ENCODE measurements at regions not wholly inside any gene's neighbourhood (a gene's known extent, or its start where the extent isn't known, plus 50 kb on each side); places are given as distances from the start of the nearest gene placed in this dataset.

- Histone ChIP-seq H3K4me3 (replicated peaks; ENCODE audit: insufficient read depth, low read length) (no peak overlapping the region), H3K27me3 (ENCODE audit: insufficient read depth, poor library complexity, severe bottlenecking) (no peaks in the 10 kb centered on the region), H3K27ac (replicated peaks) (no peak overlapping the region)
- no peak for DNase-seq (ENCODE audit: low read depth in 1 of 2, low spot score in 1 of 2)
- TF ChIP-seq SPI1 (IDR thresholded peaks at IDR 0.05; ENCODE audit: borderline replicate concordance, low read depth), result no peak
- no peak for TF ChIP-seq CTCF (IDR thresholded peaks at IDR 0.05; ENCODE audit: insufficient read depth, low read length)
- TF ChIP-seq REST (IDR thresholded peaks at IDR 0.05; ENCODE audit: insufficient replicate concordance, low read depth), result no peak
- no peak for TF ChIP-seq POLR2AphosphoS5 (IDR thresholded peaks at IDR 0.05; ENCODE audit: low read depth)
- TF ChIP-seq GABPA (IDR thresholded peaks at IDR 0.05; ENCODE audit: low read depth), result no peak
These were observed 300.8 kb downstream of the BCL11A start for GRCh38 chr2:60252581-60253150.

GRCh38 chr2:60251247-60251646 is 302.2 kb downstream of the BCL11A start:
- DNase-seq (ENCODE audit: low read depth in 1 of 2, low spot score in 1 of 2), result no peak
- Histone ChIP-seq H3K27ac (replicated peaks) (no peak overlapping the region), H3K27me3 (ENCODE audit: insufficient read depth, poor library complexity, severe bottlenecking) (no peaks in the 10 kb centered on the region), H3K4me3 (replicated peaks; ENCODE audit: insufficient read depth, low read length) (no peak overlapping the region)
- TF ChIP-seq REST (IDR thresholded peaks at IDR 0.05; ENCODE audit: insufficient replicate concordance, low read depth) (no peak), POLR2AphosphoS5 (IDR thresholded peaks at IDR 0.05; ENCODE audit: low read depth) (no peak), CTCF (IDR thresholded peaks at IDR 0.05; ENCODE audit: insufficient read depth, low read length) (no peak)

- no peaks in the 10 kb centered on the region for H3K27me3 ChIP-seq (ENCODE audit: insufficient read depth, poor library complexity, severe bottlenecking)
- no peak overlapping the region for H3K27ac ChIP-seq (replicated peaks)
- no peak for DNase-seq (ENCODE audit: low read depth in 1 of 2, low spot score in 1 of 2)
- TF ChIP-seq CTCF (IDR thresholded peaks at IDR 0.05; ENCODE audit: insufficient read depth, low read length) (no peak), GABPA (IDR thresholded peaks at IDR 0.05; ENCODE audit: low read depth) (no peak), POLR2AphosphoS5 (IDR thresholded peaks at IDR 0.05; ENCODE audit: low read depth) (no peak), REST (IDR thresholded peaks at IDR 0.05; ENCODE audit: insufficient replicate concordance, low read depth) (no peak), SPI1 (IDR thresholded peaks at IDR 0.05; ENCODE audit: borderline replicate concordance, low read depth) (no peak)
- H3K4me3 ChIP-seq (replicated peaks; ENCODE audit: insufficient read depth, low read length), result no peak overlapping the region
These were observed 303.6 kb downstream of the BCL11A start for GRCh38 chr2:60249879-60250278.

All from HL-60 (cell line).